Panc1 (cell line): ENCODE measurements at regions not wholly inside any gene's neighbourhood (a gene's known extent, or its start where the extent isn't known, plus 50 kb on each side); places are given as distances from the start of the nearest gene placed in this dataset.

ENCODE experiments used
- POLR2AphosphoS5 ChIP-seq: IDR thresholded peaks from 2 replicates; pipeline ENCODE4 v1.6.1; 2012; ENCODE audit warnings: mild to moderate bottlenecking, low read depth, low read length, moderate library complexity
- REST ChIP-seq, 2 experiments: IDR thresholded peaks; 2 replicates each; pipeline ENCODE4 v1.6.1; 2011 to 2012; ENCODE audit warnings: low read depth in 2 of 2, control low read depth in 1 of 2, low read length in 1 of 2, mild to moderate bottlenecking in 1 of 2, moderate library complexity in 1 of 2; ENCODE audit not compliant: insufficient read depth in 1 of 2
- TCF7L2 ChIP-seq: IDR thresholded peaks from 2 replicates; pipeline ENCODE4 v1.6.1; 2011; ENCODE audit warnings: mild to moderate bottlenecking, low read depth, low read length, inconsistent platforms
- TF ChIP-seq, protein P1 (sequence below): fragments of 450-650 bp; IDR thresholded peaks from 2 replicates; pipeline ENCODE4 v1.5.1; 2017; ENCODE audit warnings: mild to moderate bottlenecking

GRCh38 chr12:102334765-102335164 lies 137.1 kb upstream of the PMCH start:
- TF ChIP-seq, protein P1, sequence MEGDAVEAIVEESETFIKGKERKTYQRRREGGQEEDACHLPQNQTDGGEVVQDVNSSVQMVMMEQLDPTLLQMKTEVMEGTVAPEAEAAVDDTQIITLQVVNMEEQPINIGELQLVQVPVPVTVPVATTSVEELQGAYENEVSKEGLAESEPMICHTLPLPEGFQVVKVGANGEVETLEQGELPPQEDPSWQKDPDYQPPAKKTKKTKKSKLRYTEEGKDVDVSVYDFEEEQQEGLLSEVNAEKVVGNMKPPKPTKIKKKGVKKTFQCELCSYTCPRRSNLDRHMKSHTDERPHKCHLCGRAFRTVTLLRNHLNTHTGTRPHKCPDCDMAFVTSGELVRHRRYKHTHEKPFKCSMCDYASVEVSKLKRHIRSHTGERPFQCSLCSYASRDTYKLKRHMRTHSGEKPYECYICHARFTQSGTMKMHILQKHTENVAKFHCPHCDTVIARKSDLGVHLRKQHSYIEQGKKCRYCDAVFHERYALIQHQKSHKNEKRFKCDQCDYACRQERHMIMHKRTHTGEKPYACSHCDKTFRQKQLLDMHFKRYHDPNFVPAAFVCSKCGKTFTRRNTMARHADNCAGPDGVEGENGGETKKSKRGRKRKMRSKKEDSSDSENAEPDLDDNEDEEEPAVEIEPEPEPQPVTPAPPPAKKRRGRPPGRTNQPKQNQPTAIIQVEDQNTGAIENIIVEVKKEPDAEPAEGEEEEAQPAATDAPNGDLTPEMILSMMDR = no peak
- no peak for TF ChIP-seq POLR2AphosphoS5
- no peak for TF ChIP-seq REST (IDR thresholded peaks at IDR 0.05; ENCODE audit: insufficient read depth in 1 of 2, low read depth in 2 of 2, low read length in 1 of 2)
- TF ChIP-seq TCF7L2 = no peak
